ENCODE measurements at regions not wholly inside any gene's neighbourhood (a gene's known extent, or its start where the extent isn't known, plus 50 kb on each side); places are given as distances from the start of the nearest gene placed in this dataset.

DNA sequence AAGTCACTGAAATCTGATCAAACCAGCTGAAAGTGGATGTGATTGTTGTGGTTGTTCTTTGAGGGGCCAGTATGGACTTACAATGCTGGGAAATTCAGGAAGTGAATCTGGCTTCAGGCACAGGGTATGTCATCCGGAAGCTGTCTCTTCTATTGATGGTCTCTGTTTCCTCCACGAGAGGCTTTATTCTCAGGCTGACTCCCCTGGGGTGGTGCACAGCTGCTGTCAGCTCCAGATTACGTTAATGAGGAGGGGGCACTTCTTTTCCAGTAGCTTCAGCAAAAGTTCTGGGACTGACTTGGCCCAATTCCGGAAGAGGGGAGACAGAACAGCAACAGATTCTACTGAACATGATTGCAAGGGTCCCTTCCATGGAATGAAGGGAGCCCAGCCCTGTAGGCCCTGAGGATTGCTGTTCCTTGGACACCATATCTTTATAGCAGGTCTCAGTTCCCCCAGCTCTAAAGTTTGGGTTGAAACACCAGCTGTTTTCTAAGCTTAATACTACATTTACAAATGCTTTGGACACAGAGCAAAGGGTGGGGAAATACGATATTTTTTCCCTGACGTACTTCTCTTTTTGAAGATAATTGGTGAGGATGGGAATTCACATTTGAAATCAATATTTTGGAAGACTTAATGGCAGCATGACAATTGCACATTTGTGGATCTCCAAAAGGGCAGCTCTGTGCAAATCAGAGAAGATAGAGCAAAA lies 400.9 kb downstream of the TSN start:
- no peak for TF ChIP-seq POLR2AphosphoS5 (IDR thresholded peaks at IDR 0.05; ENCODE audit: low read depth, low read length)
- no peak for TF ChIP-seq REST (IDR thresholded peaks at IDR 0.05; ENCODE audit: insufficient read depth in 1 of 2, low read depth in 2 of 2, low read length in 2 of 2)

- TF ChIP-seq SIN3A (IDR thresholded peaks at IDR 0.05; ENCODE audit: borderline replicate concordance, insufficient read depth, low read length), result no peak
- TF ChIP-seq REST (IDR thresholded peaks at IDR 0.05; ENCODE audit: insufficient read depth in 1 of 2, low read depth in 2 of 2, low read length in 2 of 2), result no peak
- no peak for TF ChIP-seq TAF1 (IDR thresholded peaks at IDR 0.05; ENCODE audit: borderline replicate concordance, insufficient read depth, low read length)
- no peak for TF ChIP-seq FOXP2 (optimal IDR thresholded peaks at IDR 0.05; ENCODE audit: borderline replicate concordance, extremely low read depth, extremely low read length, insufficient read depth)
- no peak for TF ChIP-seq POLR2AphosphoS5 (IDR thresholded peaks at IDR 0.05; ENCODE audit: low read depth, low read length)
Measured at GRCh38 chr2:122157158-122157557, 401.7 kb downstream of the TSN start.

- no peak for TF ChIP-seq POLR2AphosphoS5 (IDR thresholded peaks at IDR 0.05; ENCODE audit: low read depth, low read length)
- no peak for TF ChIP-seq SIN3A (IDR thresholded peaks at IDR 0.05; ENCODE audit: borderline replicate concordance, insufficient read depth, low read length)
- no peak for TF ChIP-seq FOXP2 (optimal IDR thresholded peaks at IDR 0.05; ENCODE audit: borderline replicate concordance, extremely low read depth, extremely low read length, insufficient read depth)
Measured at GRCh38 chr2:122163617-122164016, 408.2 kb downstream of the TSN start.

GRCh38 chr2:122164964-122165363 lies 409.5 kb downstream of the TSN start:
- no peak for TF ChIP-seq REST (IDR thresholded peaks at IDR 0.05; ENCODE audit: insufficient read depth in 1 of 2, low read depth in 2 of 2, low read length in 2 of 2)
- TF ChIP-seq TAF1 (IDR thresholded peaks at IDR 0.05; ENCODE audit: borderline replicate concordance, insufficient read depth, low read length), result no peak
- no peak for TF ChIP-seq POLR2AphosphoS5 (IDR thresholded peaks at IDR 0.05; ENCODE audit: low read depth, low read length)
- no peak for TF ChIP-seq SIN3A (IDR thresholded peaks at IDR 0.05; ENCODE audit: borderline replicate concordance, insufficient read depth, low read length)
- no peak for TF ChIP-seq FOXP2 (optimal IDR thresholded peaks at IDR 0.05; ENCODE audit: borderline replicate concordance, extremely low read depth, extremely low read length, insufficient read depth)

- TF ChIP-seq FOXP2 (optimal IDR thresholded peaks at IDR 0.05; ENCODE audit: borderline replicate concordance, extremely low read depth, extremely low read length, insufficient read depth) (no peak), REST (IDR thresholded peaks at IDR 0.05; ENCODE audit: insufficient read depth in 1 of 2, low read depth in 2 of 2, low read length in 2 of 2) (no peak), TAF1 (IDR thresholded peaks at IDR 0.05; ENCODE audit: borderline replicate concordance, insufficient read depth, low read length) (no peak), POLR2AphosphoS5 (IDR thresholded peaks at IDR 0.05; ENCODE audit: low read depth, low read length) (no peak), SIN3A (IDR thresholded peaks at IDR 0.05; ENCODE audit: borderline replicate concordance, insufficient read depth, low read length) (no peak)
Measured at GRCh38 chr2:122166820-122167219, 411.4 kb downstream of the TSN start.

Measured in PFSK-1 (cell line).